ENCODE measurements at regions not wholly inside any gene's neighbourhood (a gene's known extent, or its start where the extent isn't known, plus 50 kb on each side); places are given as distances from the start of the nearest gene placed in this dataset.

DNA sequence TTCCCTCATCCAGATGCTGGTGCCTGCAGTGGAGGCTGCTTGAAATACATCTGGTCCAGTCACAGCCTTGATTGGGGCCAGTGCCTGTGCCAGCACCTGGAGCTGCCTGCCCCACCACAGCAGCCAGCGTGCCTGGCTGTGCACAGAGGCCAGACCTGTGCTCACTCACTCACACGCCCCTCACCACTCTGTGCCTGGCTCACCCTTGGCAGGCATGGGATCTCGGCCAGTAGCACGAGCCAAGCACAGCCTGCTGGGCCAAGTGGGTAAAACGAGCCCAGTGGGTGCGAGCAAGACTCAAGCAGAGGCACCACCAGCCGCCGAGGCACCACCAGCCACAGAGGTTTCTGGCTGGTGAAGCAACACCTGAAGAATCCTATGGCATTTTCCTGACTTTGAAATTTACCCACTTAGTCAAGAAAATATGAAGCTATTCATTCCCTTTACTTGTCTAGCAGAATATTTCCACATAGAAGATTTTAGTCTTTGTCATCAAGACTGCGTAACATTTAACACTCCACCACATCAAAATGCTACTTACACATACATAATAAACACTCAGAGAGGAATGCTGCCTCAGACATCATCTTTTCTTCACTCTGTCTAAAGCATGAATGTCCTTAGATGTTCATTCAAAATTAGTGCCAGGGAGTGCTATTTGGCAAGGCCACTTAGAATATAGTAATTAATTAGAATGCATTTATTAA lies 424.3 kb upstream of the FAT3 start:
- H3K27me3 Mint-ChIP-seq = no peaks in the 10 kb centered on the region
- H3K36me3 Mint-ChIP-seq = no peaks in the 10 kb centered on the region
- peaks cover 33% of the 10 kb centered on the region for H3K4me1 Mint-ChIP-seq (ENCODE audit: unreplicated experiment)
- no peaks in the 10 kb centered on the region for H3K9me3 Mint-ChIP-seq
- TF ChIP-seq CTCF (conservative IDR thresholded peaks at IDR 0.05) = no peak
- DNase-seq (ENCODE audit: extremely low spot score, unreplicated experiment) = no peak
- no peak overlapping the region for H3K27ac Mint-ChIP-seq
- no peak overlapping the region for H3K4me3 Mint-ChIP-seq

GRCh38 chr11:91798240-91798639 lies 426.4 kb upstream of the FAT3 start:
- Mint-ChIP-seq H3K9me3 (no peaks in the 10 kb centered on the region), H3K27ac (no peak overlapping the region), H3K27me3 (no peaks in the 10 kb centered on the region), H3K36me3 (no peaks in the 10 kb centered on the region), H3K4me3 (no peak overlapping the region), H3K4me1 (ENCODE audit: unreplicated experiment) (peaks cover 20% of the 10 kb centered on the region)
- no peak for DNase-seq (ENCODE audit: extremely low spot score, unreplicated experiment)
- TF ChIP-seq CTCF (conservative IDR thresholded peaks at IDR 0.05) = no peak

DNA sequence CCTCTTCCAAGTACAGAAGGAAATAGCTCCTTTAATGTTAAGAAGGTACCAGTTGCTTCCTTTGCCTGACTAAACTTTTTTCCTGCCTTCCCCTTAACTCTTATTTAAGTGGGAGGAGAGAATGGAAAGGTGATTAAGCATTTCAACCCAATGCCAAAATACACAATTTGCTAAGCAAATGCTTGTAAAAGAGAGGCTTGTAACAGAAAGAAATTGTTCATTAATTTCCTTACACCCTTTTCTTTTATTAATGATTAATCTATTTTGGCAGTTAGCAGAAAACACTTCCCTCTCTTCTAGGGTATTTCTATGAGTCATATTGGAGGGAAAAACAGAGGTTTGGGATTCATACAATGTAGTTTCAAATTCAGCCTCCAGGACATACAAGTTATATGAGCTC lies 427.6 kb upstream of the FAT3 start:
- DNase-seq (ENCODE audit: extremely low spot score, unreplicated experiment) = no peak
- H3K27me3 Mint-ChIP-seq = no peaks in the 10 kb centered on the region

GRCh38 chr11:91795139-91795887 lies 429.3 kb upstream of the FAT3 start:
- H3K4me1 Mint-ChIP-seq (ENCODE audit: unreplicated experiment) = peaks cover 16% of the 10 kb centered on the region
- peaks cover 3% of the 10 kb centered on the region for H3K36me3 Mint-ChIP-seq
- H3K27me3 Mint-ChIP-seq = no peaks in the 10 kb centered on the region
- no peak for DNase-seq (ENCODE audit: extremely low spot score, unreplicated experiment)
- H3K4me3 Mint-ChIP-seq = no peak overlapping the region
- H3K27ac Mint-ChIP-seq = no peak overlapping the region
- TF ChIP-seq CTCF (conservative IDR thresholded peaks at IDR 0.05) = no peak
- no peaks in the 10 kb centered on the region for H3K9me3 Mint-ChIP-seq

More for the DNA sequence above, 427.6 kb upstream of the FAT3 start:
- Mint-ChIP-seq H3K27ac (no peak overlapping the region), H3K4me3 (no peak overlapping the region), H3K36me3 (peaks cover 3% of the 10 kb centered on the region), H3K9me3 (no peaks in the 10 kb centered on the region), H3K4me1 (ENCODE audit: unreplicated experiment) (peaks cover 13% of the 10 kb centered on the region)
- TF ChIP-seq CTCF (conservative IDR thresholded peaks at IDR 0.05) = no peak

- no peak for TF ChIP-seq CTCF (conservative IDR thresholded peaks at IDR 0.05)
- Mint-ChIP-seq H3K36me3 (peaks cover 3% of the 10 kb centered on the region), H3K4me1 (ENCODE audit: unreplicated experiment) (peaks cover 19% of the 10 kb centered on the region), H3K27ac (no peak overlapping the region), H3K27me3 (no peaks in the 10 kb centered on the region), H3K4me3 (no peak overlapping the region), H3K9me3 (no peaks in the 10 kb centered on the region)
- no peak for DNase-seq (ENCODE audit: extremely low spot score, unreplicated experiment)
Observed at GRCh38 chr11:91794146-91794545, 430.5 kb upstream of the FAT3 start.

Data from type B pancreatic cell (in vitro differentiated cells).